Testis (tissue), 2 donors: ENCODE measurements at regions not wholly inside any gene's neighbourhood (a gene's known extent, or its start where the extent isn't known, plus 50 kb on each side); places are given as distances from the start of the nearest gene placed in this dataset.

ENCODE experiments used
- POLR2A ChIP-seq: fragments of 450-650 bp; IDR thresholded peaks from one replicate; pipeline ENCODE4 v1.6.1; 2017; ENCODE audit warnings: antibody characterized with exemption, mild to moderate bottlenecking, moderate library complexity
- TF ChIP-seq, protein P1 (sequence below), 3 experiments: fragments of 450-650 bp in 2 of 3; fragments of 200-600 bp in 1 of 3; sonication (generic) in 1 of 3; IDR thresholded peaks; one replicate each; pipeline ENCODE4 v1.5.1; 2016 to 2019; ENCODE audit warnings: antibody characterized with exemption in 3 of 3, mild to moderate bottlenecking in 2 of 3, moderate library complexity in 1 of 3

DNA sequence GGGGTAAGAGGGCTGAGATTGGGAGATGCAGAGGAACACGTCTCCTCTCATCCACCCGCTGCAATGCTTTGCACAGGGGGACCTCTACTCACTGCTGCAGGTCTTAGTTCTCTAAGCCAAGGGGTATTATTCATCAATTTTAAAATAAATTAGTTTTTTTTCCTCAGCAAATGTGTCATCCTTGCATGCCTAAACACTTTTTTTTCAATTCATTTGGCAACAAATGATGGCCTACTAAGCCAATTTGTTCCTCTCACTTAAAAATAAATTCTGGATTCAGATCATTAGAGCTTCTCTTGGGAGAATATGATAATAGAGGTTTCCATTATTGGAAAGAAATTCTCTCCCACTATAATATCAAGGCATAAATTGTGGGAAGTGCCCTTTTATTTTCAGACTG, 338.3 kb downstream of the IRX1 start:
- TF ChIP-seq, protein P1, sequence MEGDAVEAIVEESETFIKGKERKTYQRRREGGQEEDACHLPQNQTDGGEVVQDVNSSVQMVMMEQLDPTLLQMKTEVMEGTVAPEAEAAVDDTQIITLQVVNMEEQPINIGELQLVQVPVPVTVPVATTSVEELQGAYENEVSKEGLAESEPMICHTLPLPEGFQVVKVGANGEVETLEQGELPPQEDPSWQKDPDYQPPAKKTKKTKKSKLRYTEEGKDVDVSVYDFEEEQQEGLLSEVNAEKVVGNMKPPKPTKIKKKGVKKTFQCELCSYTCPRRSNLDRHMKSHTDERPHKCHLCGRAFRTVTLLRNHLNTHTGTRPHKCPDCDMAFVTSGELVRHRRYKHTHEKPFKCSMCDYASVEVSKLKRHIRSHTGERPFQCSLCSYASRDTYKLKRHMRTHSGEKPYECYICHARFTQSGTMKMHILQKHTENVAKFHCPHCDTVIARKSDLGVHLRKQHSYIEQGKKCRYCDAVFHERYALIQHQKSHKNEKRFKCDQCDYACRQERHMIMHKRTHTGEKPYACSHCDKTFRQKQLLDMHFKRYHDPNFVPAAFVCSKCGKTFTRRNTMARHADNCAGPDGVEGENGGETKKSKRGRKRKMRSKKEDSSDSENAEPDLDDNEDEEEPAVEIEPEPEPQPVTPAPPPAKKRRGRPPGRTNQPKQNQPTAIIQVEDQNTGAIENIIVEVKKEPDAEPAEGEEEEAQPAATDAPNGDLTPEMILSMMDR (IDR thresholded peaks at IDR 0.05), result no peak
- no peak for TF ChIP-seq POLR2A
